NCI-H526 (cell line): ENCODE measurements at regions not wholly inside any gene's neighbourhood (a gene's known extent, or its start where the extent isn't known, plus 50 kb on each side); places are given as distances from the start of the nearest gene placed in this dataset.

Experiments used
- DNase-seq, 2 experiments: peaks; one replicate each; lab custom pipeline; 2025; lab: John Stamatoyannopoulos, UW

GRCh38 chrX:5536261-5536660 lies 692.4 kb downstream of the NLGN4X start:
- DNase-seq = no peak

- DNase-seq = no peak
Observed at GRCh38 chrX:5528057-5528456, 700.6 kb downstream of the NLGN4X start.

- DNase-seq = no peak
Observed at GRCh38 chrX:5526191-5526590, 702.5 kb downstream of the NLGN4X start.

- no peak for DNase-seq
Observed at GRCh38 chrX:5490786-5491563, 737.7 kb downstream of the NLGN4X start.

DNA sequence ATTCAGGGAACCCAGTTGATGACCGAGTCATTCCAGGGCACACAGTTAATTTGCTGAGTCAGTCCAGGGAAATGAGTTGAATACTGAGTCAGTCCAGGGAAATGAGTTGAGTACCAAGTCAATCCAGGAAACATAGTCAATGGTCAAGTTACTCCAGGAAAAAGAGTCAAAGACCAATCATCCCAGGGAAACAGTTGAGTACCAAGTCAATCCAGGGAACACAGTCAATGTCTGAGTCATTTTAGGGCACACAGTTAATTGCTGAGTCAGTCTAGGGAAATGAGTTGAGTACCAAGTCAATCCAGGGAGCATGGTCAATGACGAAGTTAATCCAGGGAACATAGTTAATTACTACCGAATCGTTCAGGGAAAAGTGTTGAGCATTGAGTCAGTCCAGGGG lies 754.4 kb downstream of the NLGN4X start:
- no peak for DNase-seq

- DNase-seq = peak in 1 of 2 experiments; percentile 8
Observed at GRCh38 chrX:5458300-5458842, 770.3 kb downstream of the NLGN4X start.

- DNase-seq = no peak
Observed at GRCh38 chrX:5449323-5449722, 779.3 kb downstream of the NLGN4X start.

- no peak for DNase-seq
Observed at GRCh38 chrX:5431823-5432222, 796.8 kb downstream of the NLGN4X start.

- DNase-seq = no peak
Observed at GRCh38 chrX:5425119-5425518, 803.5 kb downstream of the NLGN4X start.

DNA sequence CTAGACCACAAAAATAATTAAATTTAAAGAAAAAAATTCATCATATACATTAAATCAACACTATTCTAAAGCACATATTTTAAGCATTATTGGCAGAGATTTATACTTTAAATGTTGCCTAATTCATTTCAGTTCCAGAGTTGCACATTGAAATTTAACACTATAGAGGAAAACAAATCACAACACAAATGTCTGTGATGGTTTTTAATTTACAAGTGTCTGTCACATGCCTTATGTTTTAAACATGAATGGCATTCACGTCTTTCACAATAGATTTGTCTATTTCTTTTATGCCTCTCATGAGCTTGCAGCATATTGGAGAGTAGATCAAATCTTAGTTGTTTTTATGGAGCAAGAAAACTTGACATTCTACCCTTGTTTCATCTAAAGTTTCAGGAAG lies 811.3 kb downstream of the NLGN4X start:
- DNase-seq = no peak

- no peak for DNase-seq
Observed at GRCh38 chrX:5415738-5416137, 812.9 kb downstream of the NLGN4X start.

- no peak for DNase-seq
Observed at GRCh38 chrX:5409106-5409505, 819.6 kb downstream of the NLGN4X start.

GRCh38 chrX:5402461-5402860 lies 826.2 kb downstream of the NLGN4X start:
- no peak for DNase-seq

GRCh38 chrX:5399403-5399802 lies 829.3 kb downstream of the NLGN4X start:
- no peak for DNase-seq

GRCh38 chrX:5397409-5397808 lies 831.3 kb downstream of the NLGN4X start:
- no peak for DNase-seq

DNA sequence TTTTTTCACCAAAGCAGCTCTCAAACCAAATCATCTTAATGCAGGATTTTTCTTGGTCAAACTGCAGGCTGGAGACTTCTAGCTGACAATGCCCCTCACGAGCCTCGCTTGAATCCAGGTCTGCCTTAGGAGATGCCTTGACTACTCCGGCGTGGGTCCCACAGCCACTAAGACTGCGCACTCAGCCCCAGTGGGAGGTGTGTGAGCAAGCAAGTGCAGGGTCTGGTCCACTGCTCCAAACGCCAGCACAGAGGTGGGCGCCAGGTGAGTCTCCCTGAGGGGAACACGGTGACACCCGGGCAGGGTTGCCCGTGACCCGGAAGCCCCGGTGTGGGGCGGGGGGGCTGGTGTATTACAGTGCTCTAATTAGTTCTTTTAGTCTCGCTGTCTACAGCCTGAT lies 838.3 kb downstream of the NLGN4X start:
- no peak for DNase-seq

DNA sequence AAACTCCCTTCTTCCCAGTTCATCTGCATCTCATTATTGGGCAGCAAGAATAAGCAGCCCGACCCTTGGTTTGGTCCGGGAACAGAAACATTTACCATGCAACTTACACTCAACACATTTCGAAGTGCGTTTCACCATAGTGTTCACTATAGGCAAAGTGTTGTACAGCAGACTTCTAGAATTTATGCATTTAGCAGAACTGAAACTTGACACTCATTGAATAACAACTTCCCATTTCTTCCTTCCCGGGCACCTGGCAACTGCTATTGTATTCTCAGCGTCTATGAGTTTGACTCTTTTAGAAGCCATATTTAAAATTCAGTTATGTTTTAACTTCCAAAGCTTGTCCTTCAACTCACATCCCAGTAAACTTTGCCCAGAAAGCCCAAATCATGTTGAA lies 840.6 kb downstream of the NLGN4X start:
- peak; percentile 3 to 35 for DNase-seq

GRCh38 chrX:5380426-5380825 lies 848.2 kb downstream of the NLGN4X start:
- DNase-seq = no peak

GRCh38 chrX:5341902-5342301 lies 886.8 kb downstream of the NLGN4X start:
- no peak for DNase-seq

- no peak for DNase-seq
Observed at GRCh38 chrX:5337160-5337559, 891.5 kb downstream of the NLGN4X start.

DNA sequence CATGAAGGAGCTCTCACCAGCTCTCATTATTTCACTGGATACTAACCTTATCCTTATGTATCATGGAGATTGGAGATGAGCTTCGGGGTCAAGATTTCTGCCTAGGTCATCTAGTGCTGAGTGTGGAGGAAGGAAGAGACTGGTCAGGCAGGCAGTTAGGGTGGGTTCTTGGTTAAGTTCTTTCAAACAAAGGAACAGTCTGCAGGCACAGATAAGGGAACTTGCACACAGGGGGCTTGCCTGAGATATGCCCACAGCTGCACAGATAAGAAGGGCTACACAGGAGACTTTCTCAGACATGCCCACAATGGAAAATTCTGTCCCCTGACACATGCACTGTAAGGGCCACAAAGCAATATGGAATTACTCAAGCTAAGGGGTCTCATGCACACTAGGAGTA lies 904.1 kb downstream of the NLGN4X start:
- no peak for DNase-seq

DNA sequence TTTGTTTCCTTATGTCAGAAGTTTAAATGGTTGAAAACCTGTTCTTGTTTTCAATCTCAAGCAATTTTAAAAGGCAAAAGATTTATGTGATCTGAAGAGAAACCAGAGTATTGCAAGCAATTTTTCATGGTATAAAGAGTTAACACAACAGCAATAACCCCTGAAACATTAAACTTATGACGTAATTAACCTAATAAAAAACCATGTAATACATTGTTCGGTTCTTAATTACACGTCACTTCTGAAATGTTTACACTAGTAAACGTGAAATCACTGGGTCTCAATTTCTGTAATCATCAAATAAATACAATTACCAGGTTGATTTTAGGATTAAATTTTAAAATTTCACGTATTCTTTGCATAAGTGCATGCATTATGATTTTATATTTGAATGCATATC lies 914.5 kb downstream of the NLGN4X start:
- no peak for DNase-seq

DNA sequence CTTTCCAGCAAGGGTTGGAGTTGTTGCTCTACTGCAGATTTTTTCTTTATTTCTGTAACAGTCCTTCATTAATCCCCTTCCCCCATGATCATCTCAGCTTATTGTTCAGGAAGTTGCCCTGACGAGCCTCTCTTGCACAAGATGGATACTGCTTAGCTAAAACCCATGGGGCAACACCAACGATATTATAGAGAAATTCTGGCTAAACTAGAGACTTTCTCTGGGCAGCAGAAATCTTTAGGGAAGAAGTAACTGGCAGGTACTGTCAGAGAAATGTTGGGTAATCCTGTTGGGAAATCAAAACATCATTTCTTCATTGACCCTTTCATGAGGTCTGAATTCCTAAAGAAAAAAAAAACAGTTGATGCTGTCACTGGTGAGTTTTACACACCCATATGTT lies 921.3 kb downstream of the NLGN4X start:
- DNase-seq = no peak

GRCh38 chrX:5306654-5307121 lies 922.0 kb downstream of the NLGN4X start:
- peak in 1 of 2 experiments; percentile 1 for DNase-seq
